ENCODE measurements at regions not wholly inside any gene's neighbourhood (a gene's known extent, or its start where the extent isn't known, plus 50 kb on each side); places are given as distances from the start of the nearest gene placed in this dataset.
"Not testable (repeated sequence)": the region's sequence is repeated elsewhere in the genome, so short reads cannot be mapped to it uniquely, and the experiment has no call there.

GRCh38 chr1:163588796-163589195 lies 267.0 kb downstream of the NUF2 start:
- Histone ChIP-seq H3K36me3 (ENCODE audit: insufficient read depth, low read length, poor library complexity, severe bottlenecking) (no peaks in the 10 kb centered on the region), H3K9me3 (ENCODE audit: low read depth, low read length, poor library complexity, severe bottlenecking) (no peaks in the 10 kb centered on the region), H3K4me1 (ENCODE audit: insufficient read depth, low read length, poor library complexity, severe bottlenecking) (peaks cover 68% of the 10 kb centered on the region), H3K4me3 (ENCODE audit: low read depth, low read length, poor library complexity, severe bottlenecking) (no peak overlapping the region), H3K27me3 (replicated peaks; ENCODE audit: insufficient read depth, low read depth, low read length, poor library complexity) (no peaks in the 10 kb centered on the region), H3K27ac (ENCODE audit: low read depth, low read length, poor library complexity, severe bottlenecking) (peak overlapping the region; percentile 98)
- POLR2A ChIA-PET (ENCODE audit: low non-redundant PET) = no interaction called here
- TF ChIP-seq EZH2 (IDR thresholded peaks at IDR 0.05; ENCODE audit: borderline replicate concordance, low read depth, low read length, poor library complexity, severe bottlenecking) = no peak
- TF ChIP-seq, protein P1, sequence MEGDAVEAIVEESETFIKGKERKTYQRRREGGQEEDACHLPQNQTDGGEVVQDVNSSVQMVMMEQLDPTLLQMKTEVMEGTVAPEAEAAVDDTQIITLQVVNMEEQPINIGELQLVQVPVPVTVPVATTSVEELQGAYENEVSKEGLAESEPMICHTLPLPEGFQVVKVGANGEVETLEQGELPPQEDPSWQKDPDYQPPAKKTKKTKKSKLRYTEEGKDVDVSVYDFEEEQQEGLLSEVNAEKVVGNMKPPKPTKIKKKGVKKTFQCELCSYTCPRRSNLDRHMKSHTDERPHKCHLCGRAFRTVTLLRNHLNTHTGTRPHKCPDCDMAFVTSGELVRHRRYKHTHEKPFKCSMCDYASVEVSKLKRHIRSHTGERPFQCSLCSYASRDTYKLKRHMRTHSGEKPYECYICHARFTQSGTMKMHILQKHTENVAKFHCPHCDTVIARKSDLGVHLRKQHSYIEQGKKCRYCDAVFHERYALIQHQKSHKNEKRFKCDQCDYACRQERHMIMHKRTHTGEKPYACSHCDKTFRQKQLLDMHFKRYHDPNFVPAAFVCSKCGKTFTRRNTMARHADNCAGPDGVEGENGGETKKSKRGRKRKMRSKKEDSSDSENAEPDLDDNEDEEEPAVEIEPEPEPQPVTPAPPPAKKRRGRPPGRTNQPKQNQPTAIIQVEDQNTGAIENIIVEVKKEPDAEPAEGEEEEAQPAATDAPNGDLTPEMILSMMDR (conservative IDR thresholded peaks at IDR 0.05; ENCODE audit: low read depth, low read length) = no peak
- no TSS peak for BruUV-seq (replicated peaks)
- CTCF ChIA-PET = interaction anchor here (1.3 to 1.5 kb wide), 2 partner anchors 27 to 53 kb away, joined by 7 to 9 read pairs; no protein-coding TSS in a partner anchor
- DNase-seq (ENCODE audit: low spot score) = peak; percentile 85
- intact Hi-C loops (cut with micrococcal nuclease; ENCODE audit: unreplicated experiment) = loop anchor here (1.0 to 10.0 kb wide), 7 partner anchors 26 to 1196 kb away; no protein-coding TSS in a partner anchor

DNA sequence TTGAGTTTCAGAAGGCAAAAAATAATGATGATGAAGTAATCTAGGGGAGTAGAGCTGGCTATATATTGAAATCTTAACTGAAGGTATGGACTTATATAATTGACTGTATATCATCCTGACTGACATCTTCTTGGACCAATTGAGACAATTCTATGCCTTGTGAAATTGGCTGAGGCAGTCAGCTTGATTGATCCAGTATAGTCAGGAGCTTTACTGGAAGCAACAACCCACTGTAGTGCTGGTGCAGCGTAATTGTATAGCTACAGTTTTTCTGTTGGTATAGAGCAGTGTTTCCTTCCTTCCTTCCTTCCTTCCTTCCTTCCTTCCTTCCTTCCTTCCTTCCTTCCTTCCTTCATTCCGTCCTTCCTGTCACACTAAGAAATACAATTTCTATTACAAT lies 268.0 kb downstream of the NUF2 start:
- peak; percentile 98 for DNase-seq (ENCODE audit: low spot score)
- Histone ChIP-seq H3K27ac (ENCODE audit: low read depth, low read length, poor library complexity, severe bottlenecking) (peak overlapping the region; percentile 98), H3K4me3 (ENCODE audit: low read depth, low read length, poor library complexity, severe bottlenecking) (no peak overlapping the region), H3K36me3 (ENCODE audit: insufficient read depth, low read length, poor library complexity, severe bottlenecking) (no peaks in the 10 kb centered on the region), H3K9me3 (ENCODE audit: low read depth, low read length, poor library complexity, severe bottlenecking) (no peaks in the 10 kb centered on the region), H3K27me3 (replicated peaks; ENCODE audit: insufficient read depth, low read depth, low read length, poor library complexity) (no peaks in the 10 kb centered on the region), H3K4me1 (ENCODE audit: insufficient read depth, low read length, poor library complexity, severe bottlenecking) (peaks cover 59% of the 10 kb centered on the region)
- intact Hi-C loops (cut with micrococcal nuclease; ENCODE audit: unreplicated experiment) = loop anchor here (1.0 to 10.0 kb wide), 8 partner anchors 27 to 1198 kb away; no protein-coding TSS in a partner anchor
- BruUV-seq (replicated peaks) = no TSS peak
- TF ChIP-seq EZH2 (IDR thresholded peaks at IDR 0.05; ENCODE audit: borderline replicate concordance, low read depth, low read length, poor library complexity, severe bottlenecking) = no peak
- TF ChIP-seq, protein P1 (conservative IDR thresholded peaks at IDR 0.05; ENCODE audit: low read depth, low read length) = no peak
- POLR2A ChIA-PET (ENCODE audit: low non-redundant PET) = interaction anchor here (0.7 to 1.0 kb wide), 3 partner anchors 59 to 1301 kb away, joined by 3 to 4 read pairs (median 3); no protein-coding TSS in a partner anchor
- CTCF ChIA-PET = interaction anchor here (1.3 to 1.5 kb wide), 2 partner anchors 28 to 54 kb away, joined by 7 to 9 read pairs; no protein-coding TSS in a partner anchor

DNA sequence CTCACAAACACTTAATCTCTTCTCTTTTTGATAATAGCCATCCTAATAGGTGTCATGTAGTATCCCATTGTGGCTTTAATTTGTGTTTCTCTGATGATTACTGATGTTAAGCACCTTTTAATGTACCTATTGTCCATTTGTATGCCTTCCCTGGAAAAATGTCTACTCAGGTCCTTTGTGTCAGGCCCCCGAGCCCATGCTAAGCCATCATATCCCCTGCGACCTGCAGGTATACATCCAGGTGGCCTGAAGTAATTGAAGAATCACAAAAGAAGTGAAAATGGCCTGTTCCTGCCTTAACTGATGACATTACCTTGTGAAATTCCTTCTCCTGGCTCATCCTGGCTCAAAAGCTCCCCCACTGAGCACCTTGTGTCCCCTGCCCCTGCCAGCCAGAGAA lies 269.4 kb downstream of the NUF2 start:
- CTCF ChIA-PET; DNase-seq (ENCODE audit: low spot score); BruUV-seq (replicated peaks); H3K4me3 ChIP-seq (ENCODE audit: low read depth, low read length, poor library complexity, severe bottlenecking); H3K27me3 ChIP-seq (replicated peaks; ENCODE audit: insufficient read depth, low read depth, low read length, poor library complexity); H3K9me3 ChIP-seq (ENCODE audit: low read depth, low read length, poor library complexity, severe bottlenecking); H3K36me3 ChIP-seq (ENCODE audit: insufficient read depth, low read length, poor library complexity, severe bottlenecking): not testable (repeated sequence)
- intact Hi-C loops (cut with micrococcal nuclease; ENCODE audit: unreplicated experiment) = loop anchor here (5.0 kb wide), 1 partner anchor 1196 kb away; no protein-coding TSS in a partner anchor
- Histone ChIP-seq H3K27ac (ENCODE audit: low read depth, low read length, poor library complexity, severe bottlenecking) (peak overlapping the region; percentile 95), H3K4me1 (ENCODE audit: insufficient read depth, low read length, poor library complexity, severe bottlenecking) (peaks cover 45% of the 10 kb centered on the region)
- POLR2A ChIA-PET (ENCODE audit: low non-redundant PET) = interaction anchor here (0.7 kb wide), 1 partner anchor 1090 kb away, joined by 3 read pairs; no protein-coding TSS in a partner anchor

- H3K4me3 ChIP-seq (ENCODE audit: low read depth, low read length, poor library complexity, severe bottlenecking); H3K9me3 ChIP-seq (ENCODE audit: low read depth, low read length, poor library complexity, severe bottlenecking); POLR2A ChIA-PET (ENCODE audit: low non-redundant PET); DNase-seq (ENCODE audit: low spot score); BruUV-seq (replicated peaks); H3K27ac ChIP-seq (ENCODE audit: low read depth, low read length, poor library complexity, severe bottlenecking); H3K27me3 ChIP-seq (replicated peaks; ENCODE audit: insufficient read depth, low read depth, low read length, poor library complexity); H3K36me3 ChIP-seq (ENCODE audit: insufficient read depth, low read length, poor library complexity, severe bottlenecking); CTCF ChIA-PET: not testable (repeated sequence)
- intact Hi-C loops (cut with micrococcal nuclease; ENCODE audit: unreplicated experiment) = loop anchor here (5.0 kb wide), 1 partner anchor 1195 kb away; no protein-coding TSS in a partner anchor
- H3K4me1 ChIP-seq (ENCODE audit: insufficient read depth, low read length, poor library complexity, severe bottlenecking) = peaks cover 38% of the 10 kb centered on the region
These were observed 270.9 kb downstream of the NUF2 start for GRCh38 chr1:163592623-163593022.

DNA sequence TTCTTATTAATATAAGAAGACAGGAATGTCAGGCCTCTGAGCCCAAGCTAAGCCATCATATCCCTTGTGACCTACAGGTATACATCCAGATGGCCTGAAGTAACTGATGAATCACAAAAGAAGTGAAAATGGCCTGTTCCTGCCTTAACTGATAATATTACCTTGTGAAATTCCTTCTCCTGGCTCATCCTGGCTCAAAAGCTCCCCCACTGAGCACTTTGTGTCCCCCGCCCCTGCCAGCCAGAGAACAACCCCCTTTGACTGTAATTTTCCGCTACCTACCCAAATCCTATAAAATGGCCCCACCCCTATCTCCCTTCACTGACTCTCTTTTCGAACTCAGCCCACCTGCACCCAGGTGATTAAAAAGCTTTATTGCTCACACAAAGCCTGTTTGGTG lies 274.4 kb downstream of the NUF2 start:
- POLR2A ChIA-PET (ENCODE audit: low non-redundant PET); H3K4me1 ChIP-seq (ENCODE audit: insufficient read depth, low read length, poor library complexity, severe bottlenecking); H3K9me3 ChIP-seq (ENCODE audit: low read depth, low read length, poor library complexity, severe bottlenecking); BruUV-seq (replicated peaks); H3K4me3 ChIP-seq (ENCODE audit: low read depth, low read length, poor library complexity, severe bottlenecking); DNase-seq (ENCODE audit: low spot score); CTCF ChIA-PET; intact Hi-C loops (cut with micrococcal nuclease; ENCODE audit: unreplicated experiment); H3K27ac ChIP-seq (ENCODE audit: low read depth, low read length, poor library complexity, severe bottlenecking); H3K36me3 ChIP-seq (ENCODE audit: insufficient read depth, low read length, poor library complexity, severe bottlenecking); H3K27me3 ChIP-seq (replicated peaks; ENCODE audit: insufficient read depth, low read depth, low read length, poor library complexity): not testable (repeated sequence)
